HG02852 (cell line): ENCODE measurements at regions not wholly inside any gene's neighbourhood (a gene's known extent, or its start where the extent isn't known, plus 50 kb on each side); places are given as distances from the start of the nearest gene placed in this dataset.

Experiments used
- ATAC-seq: cut with Tn5 transposase; IDR thresholded peaks from one replicate; pipeline ENCODE4 v1.9.1; 2021; ENCODE audit warnings: mild to moderate bottlenecking, moderate library complexity; ENCODE audit not compliant: unreplicated experiment

- no peak for ATAC-seq
Observed at GRCh38 chr6:2384528-2384927, 139.1 kb upstream of the GMDS start.

GRCh38 chr6:2381872-2382661 is 136.7 kb upstream of the GMDS start:
- ATAC-seq = no peak

DNA sequence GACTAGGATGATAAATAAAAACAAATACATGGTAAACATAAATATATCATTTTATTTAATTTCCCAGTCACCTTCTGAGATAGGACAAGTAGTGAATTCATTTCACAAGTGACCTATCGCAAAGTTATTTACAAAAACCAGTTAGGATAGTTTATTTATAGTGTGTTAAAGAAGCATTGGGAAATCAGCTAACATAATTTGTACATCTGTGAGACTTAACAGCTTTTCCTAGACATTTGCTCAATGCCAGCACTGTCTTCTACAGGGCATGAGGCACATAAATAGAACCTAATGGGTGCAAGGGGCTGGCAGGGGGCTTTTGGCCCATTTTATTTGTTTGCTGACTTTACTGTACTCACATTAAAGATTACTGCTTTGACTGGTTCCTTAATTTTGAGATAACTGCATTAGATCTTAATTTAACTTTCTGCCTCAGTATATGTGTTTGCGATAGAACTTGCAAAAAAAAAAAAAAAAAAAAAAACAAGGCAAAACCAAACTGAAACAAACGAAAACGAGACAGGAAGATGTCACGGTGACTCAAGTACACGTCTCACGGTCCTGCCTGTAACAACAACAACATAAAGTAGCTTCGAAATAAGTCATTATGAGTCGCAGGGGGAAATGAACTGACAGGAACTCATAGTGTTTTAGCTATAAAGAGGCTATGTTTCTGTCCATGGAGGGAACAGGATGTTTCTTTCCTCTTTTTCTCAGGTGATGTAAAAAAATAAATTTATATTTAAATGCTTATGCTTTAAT is 133.7 kb upstream of the GMDS start:
- no peak for ATAC-seq

GRCh38 chr6:2378046-2378657 is 132.7 kb upstream of the GMDS start:
- ATAC-seq = no peak

DNA sequence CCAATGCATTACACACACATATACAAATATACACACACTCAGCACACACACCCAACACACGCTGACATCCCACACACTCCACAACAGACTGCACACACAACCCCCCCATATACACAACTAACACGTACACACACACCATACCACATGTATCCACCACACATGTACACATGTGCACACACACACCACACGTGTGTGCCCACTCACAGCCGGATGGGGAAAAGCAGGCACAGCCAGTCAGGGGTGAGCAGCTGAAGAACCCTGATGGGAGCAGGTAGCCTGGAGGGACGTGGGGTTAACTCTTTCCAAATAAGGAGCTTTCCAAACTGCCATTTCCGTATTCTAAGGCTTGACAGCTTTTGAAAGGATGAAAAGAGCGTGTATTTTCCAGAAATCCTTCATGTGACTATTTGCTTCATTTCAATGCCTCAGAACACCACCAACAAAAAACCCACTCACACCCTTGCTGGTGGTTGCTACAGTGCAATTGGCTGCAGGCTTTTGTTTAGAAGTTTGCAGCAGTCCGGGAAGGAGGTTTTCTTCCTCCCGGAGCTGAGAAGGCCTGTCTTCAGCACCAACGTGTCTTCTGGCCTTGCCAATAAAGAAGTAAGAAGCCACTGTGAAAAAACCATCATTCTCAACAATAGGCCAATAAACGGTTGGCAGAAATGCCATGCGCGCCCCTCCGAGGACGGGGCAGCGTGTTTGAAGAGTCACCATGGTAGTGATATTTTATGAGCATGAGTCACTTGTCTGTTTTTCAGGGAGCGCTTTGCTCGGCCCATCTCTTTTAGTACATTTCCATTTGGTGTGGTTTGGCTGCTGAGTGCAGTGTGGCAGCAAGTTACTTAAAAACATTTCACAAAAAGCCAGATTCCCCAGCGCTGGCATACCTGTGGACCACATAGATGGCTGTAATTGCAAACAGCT is 131.3 kb upstream of the GMDS start:
- no peak for ATAC-seq

- ATAC-seq = no peak
Observed at GRCh38 chr6:2375443-2375842, 130.0 kb upstream of the GMDS start.

- ATAC-seq = no peak
Observed at GRCh38 chr6:2369606-2370005, 124.2 kb upstream of the GMDS start.

GRCh38 chr6:2363211-2363610 is 117.8 kb upstream of the GMDS start:
- no peak for ATAC-seq

- ATAC-seq = no peak
Observed at GRCh38 chr6:2361195-2361594, 115.8 kb upstream of the GMDS start.

- no peak for ATAC-seq
Observed at GRCh38 chr6:2360716-2361115, 115.3 kb upstream of the GMDS start.

DNA sequence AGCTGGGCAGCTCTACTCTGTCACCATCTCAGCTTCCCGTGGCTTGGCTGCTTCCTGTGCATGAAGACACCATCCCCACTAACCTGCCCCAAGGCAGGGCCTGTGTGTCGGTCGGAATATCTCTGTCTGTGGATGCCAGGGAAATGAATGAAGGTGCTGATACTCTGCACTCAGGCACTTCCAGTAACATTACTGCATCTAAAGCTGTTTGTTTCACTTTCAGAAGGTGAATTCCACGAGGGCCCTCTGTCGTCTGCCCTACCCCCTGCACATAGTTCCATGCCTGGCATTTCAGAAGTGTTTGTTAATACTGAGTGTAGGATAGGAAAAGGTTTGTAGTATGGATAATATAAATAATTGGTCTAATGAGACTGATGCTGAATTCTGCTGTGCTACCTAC is 114.7 kb upstream of the GMDS start:
- ATAC-seq = no peak

DNA sequence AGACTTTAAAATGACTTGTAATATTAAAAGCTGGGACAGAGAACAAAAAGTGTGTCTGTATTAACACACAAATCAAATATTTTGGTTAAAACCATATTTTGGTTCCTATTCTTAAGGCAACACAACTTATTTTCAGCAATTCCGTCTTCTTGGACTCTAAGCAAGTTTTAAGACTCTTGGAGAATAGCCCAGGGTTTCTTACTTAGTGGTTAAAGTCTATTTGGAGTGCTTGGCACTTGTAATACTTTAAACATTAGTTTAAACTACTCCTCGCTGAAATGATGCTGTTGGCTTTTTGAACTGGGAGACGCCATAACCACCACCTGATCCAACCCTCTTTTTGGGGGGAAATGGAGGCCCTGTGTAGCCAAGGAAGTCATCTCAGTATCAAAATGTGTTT is 109.7 kb upstream of the GMDS start:
- ATAC-seq = no peak

- ATAC-seq = no peak
Observed at GRCh38 chr6:2354138-2354491, 108.7 kb upstream of the GMDS start.

GRCh38 chr6:2353412-2354137 is 108.2 kb upstream of the GMDS start:
- no peak for ATAC-seq

GRCh38 chr6:2351807-2352431 is 106.5 kb upstream of the GMDS start:
- ATAC-seq = no peak

DNA sequence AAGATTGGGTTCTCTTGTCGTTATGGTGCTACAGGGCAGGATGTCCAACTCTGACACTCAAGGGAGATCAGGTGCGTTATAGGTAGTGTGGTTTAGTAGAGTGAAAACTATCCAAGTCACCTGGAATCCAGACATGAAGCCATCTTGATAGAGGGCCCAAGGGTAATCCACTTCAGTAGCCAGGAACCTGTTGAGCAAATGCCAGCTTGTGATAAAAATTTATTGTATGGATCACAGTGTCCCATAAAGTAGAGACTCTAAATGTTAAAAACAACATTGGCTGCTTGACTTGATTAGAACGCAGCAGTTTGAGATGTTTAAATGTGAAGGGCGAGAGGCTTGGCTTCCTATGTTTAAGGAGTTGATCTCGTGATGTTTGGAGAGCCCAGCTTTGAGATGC is 105.7 kb upstream of the GMDS start:
- no peak for ATAC-seq

- no peak for ATAC-seq
Observed at GRCh38 chr6:2346078-2346477, 100.7 kb upstream of the GMDS start.

- ATAC-seq = no peak
Observed at GRCh38 chr6:2344319-2344905, 99.0 kb upstream of the GMDS start.

DNA sequence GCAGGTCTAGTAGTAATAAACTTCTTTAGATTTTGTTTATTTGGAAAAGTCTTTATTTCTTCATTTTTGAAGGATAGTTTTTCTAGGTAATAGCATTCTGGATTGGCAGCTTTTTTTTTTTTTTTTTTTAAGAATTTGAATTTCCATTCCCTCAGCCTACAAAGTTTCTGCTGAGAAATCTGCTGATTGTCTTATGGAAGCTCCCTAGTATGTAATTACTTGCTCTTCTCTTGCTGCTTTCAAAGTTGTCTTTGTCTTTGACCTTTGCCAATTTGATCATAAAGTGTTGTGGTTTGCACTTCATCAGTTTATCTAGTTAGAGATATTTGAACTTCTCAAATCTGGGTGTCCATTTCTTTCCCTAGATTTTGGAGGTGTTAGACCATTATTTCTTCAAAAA is 82.2 kb upstream of the GMDS start:
- no peak for ATAC-seq
